Esophagus (tissue), 2 donors: ENCODE measurements at regions not wholly inside any gene's neighbourhood (a gene's known extent, or its start where the extent isn't known, plus 50 kb on each side); places are given as distances from the start of the nearest gene placed in this dataset.
"Not testable (repeated sequence)": the region's sequence is repeated elsewhere in the genome, so short reads cannot be mapped to it uniquely, and the experiment has no call there.

Experiments
- H3K27ac ChIP-seq, 2 donors: one replicate each; pipeline ENCODE4 v1.5.1; 2013; ENCODE audit warnings: low read depth in 2 of 2, mild to moderate bottlenecking in 2 of 2, inconsistent platforms in 1 of 2, low read length in 1 of 2, moderate library complexity in 1 of 2
- H3K27me3 ChIP-seq, 2 donors: one replicate each; pipeline ENCODE4 v1.6.1; 2013; ENCODE audit warnings: low read length in 2 of 2, control low read depth in 1 of 2, mild to moderate bottlenecking in 1 of 2; ENCODE audit not compliant: insufficient read depth in 2 of 2, control insufficient read depth in 1 of 2
- H3K36me3 ChIP-seq, 2 donors: one replicate each; pipeline ENCODE4 v1.6.1; 2013; ENCODE audit warnings: low read length in 1 of 2; ENCODE audit not compliant: control insufficient read depth in 2 of 2, insufficient read depth in 2 of 2
- H3K4me1 ChIP-seq, 2 donors: one replicate each; pipeline ENCODE4 v1.6.1; 2013; ENCODE audit warnings: low read length in 1 of 2; ENCODE audit not compliant: control insufficient read depth in 2 of 2, insufficient read depth in 2 of 2
- H3K4me3 ChIP-seq, 2 donors: one replicate each; pipeline ENCODE4 v1.5.1; 2013; ENCODE audit warnings: low read length in 2 of 2, mild to moderate bottlenecking in 2 of 2, low read depth in 1 of 2, moderate library complexity in 1 of 2
- H3K9me3 ChIP-seq, 2 donors: one replicate each; pipeline ENCODE4 v1.6.1; 2013; ENCODE audit warnings: mild to moderate bottlenecking in 2 of 2, low read depth in 1 of 2, low read length in 1 of 2, moderate library complexity in 1 of 2; ENCODE audit not compliant: control insufficient read depth in 2 of 2, insufficient read depth in 1 of 2
- WGBS, 2 donors: extraction: QIAGEN DNeasy Blood & Tissue Kit; methylation state at CpG; one replicate each; pipeline ENCODE4 v1.1.7; 2013; 5-methylcytosine and 5-hydroxymethylcytosine counted together
- donor health status: healthy with polysubstance abuse.
- donor health status: Bipolar disorder and iron deficiency.

- no peaks in the 10 kb centered on the region for H3K9me3 ChIP-seq
- no peak overlapping the region for H3K27ac ChIP-seq
- no peaks in the 10 kb centered on the region for H3K27me3 ChIP-seq
- H3K36me3 ChIP-seq: no peaks in the 10 kb centered on the region
- 26 to 29% methylated on average over 3 of the region's 3 CpGs for WGBS, 2 donors
- no peak overlapping the region for H3K4me3 ChIP-seq
- H3K4me1 ChIP-seq: no peaks in the 10 kb centered on the region
Measured at GRCh38 chr3:78101384-78101783, 1061.5 kb downstream of the ROBO2 start.

GRCh38 chr3:78108269-78108961 lies 1068.5 kb downstream of the ROBO2 start:
- H3K9me3 ChIP-seq, H3K27ac ChIP-seq, H3K36me3 ChIP-seq, H3K4me3 ChIP-seq, H3K4me1 ChIP-seq, H3K27me3 ChIP-seq: not testable (repeated sequence)
- 95 to 97% methylated on average over 26 to 31 of the region's 31 CpGs for WGBS, 2 donors

GRCh38 chr3:78112291-78113010 lies 1072.6 kb downstream of the ROBO2 start:
- H3K4me3 ChIP-seq: no peak overlapping the region
- H3K27me3 ChIP-seq: no peaks in the 10 kb centered on the region
- H3K4me1 ChIP-seq: no peaks in the 10 kb centered on the region
- WGBS, 2 donors: 75 to 77% methylated on average over 5 of the region's 5 CpGs
- no peaks in the 10 kb centered on the region for H3K36me3 ChIP-seq
- H3K9me3 ChIP-seq: no peaks in the 10 kb centered on the region
- H3K27ac ChIP-seq: no peak overlapping the region

- H3K9me3 ChIP-seq: peaks cover 0 to 2% of the 10 kb centered on the region in 2 donors
- H3K27ac ChIP-seq: no peak overlapping the region
- WGBS, 2 donors: 87 to 89% methylated on average over 1 of the region's 1 CpG
- H3K27me3 ChIP-seq: no peaks in the 10 kb centered on the region
- no peaks in the 10 kb centered on the region for H3K36me3 ChIP-seq
- no peak overlapping the region for H3K4me3 ChIP-seq
- H3K4me1 ChIP-seq: no peaks in the 10 kb centered on the region
Measured at GRCh38 chr3:78115983-78116382, 1076.1 kb downstream of the ROBO2 start.

- Histone ChIP-seq H3K27me3 (no peaks in the 10 kb centered on the region), H3K4me3 (no peak overlapping the region), H3K36me3 (no peaks in the 10 kb centered on the region), H3K9me3 (peaks cover 0 to 2% of the 10 kb centered on the region in 2 donors), H3K27ac (no peak overlapping the region), H3K4me1 (no peaks in the 10 kb centered on the region)
- WGBS, 2 donors: 74 to 81% methylated on average over 2 of the region's 2 CpGs
Measured at GRCh38 chr3:78116874-78117273, 1077.0 kb downstream of the ROBO2 start.

- Histone ChIP-seq H3K4me1 (no peaks in the 10 kb centered on the region), H3K27me3 (no peaks in the 10 kb centered on the region), H3K36me3 (no peaks in the 10 kb centered on the region), H3K9me3 (peaks cover 0 to 2% of the 10 kb centered on the region in 2 donors), H3K4me3 (no peak overlapping the region), H3K27ac (no peak overlapping the region)
- 80 to 87% methylated on average over 1 of the region's 1 CpG for WGBS, 2 donors
Measured at GRCh38 chr3:78123058-78123457, 1083.2 kb downstream of the ROBO2 start.

GRCh38 chr3:78129707-78130106 lies 1089.8 kb downstream of the ROBO2 start:
- Histone ChIP-seq H3K27me3 (no peaks in the 10 kb centered on the region), H3K9me3 (no peaks in the 10 kb centered on the region)

GRCh38 chr3:78130741-78131290 lies 1090.9 kb downstream of the ROBO2 start:
- no peak overlapping the region for H3K4me3 ChIP-seq
- H3K9me3 ChIP-seq: no peaks in the 10 kb centered on the region
- H3K4me1 ChIP-seq: no peaks in the 10 kb centered on the region
- H3K27ac ChIP-seq: no peak overlapping the region
- WGBS, 2 donors: 83 to 90% methylated on average over 4 of the region's 4 CpGs
- no peaks in the 10 kb centered on the region for H3K36me3 ChIP-seq
- H3K27me3 ChIP-seq: no peaks in the 10 kb centered on the region

More at GRCh38 chr3:78129707-78130106, 1089.8 kb downstream of the ROBO2 start:
- Histone ChIP-seq H3K27ac (no peak overlapping the region), H3K4me3 (no peak overlapping the region), H3K4me1 (no peaks in the 10 kb centered on the region), H3K36me3 (no peaks in the 10 kb centered on the region)

- Histone ChIP-seq H3K27me3 (no peaks in the 10 kb centered on the region), H3K36me3 (no peaks in the 10 kb centered on the region), H3K4me1 (no peaks in the 10 kb centered on the region), H3K9me3 (no peaks in the 10 kb centered on the region), H3K4me3 (no peak overlapping the region), H3K27ac (no peak overlapping the region)
- WGBS, 2 donors: 74 to 82% methylated on average over 3 of the region's 3 CpGs
Measured at GRCh38 chr3:78134496-78134895, 1094.6 kb downstream of the ROBO2 start.
